ENCODE measurements at regions not wholly inside any gene's neighbourhood (a gene's known extent, or its start where the extent isn't known, plus 50 kb on each side); places are given as distances from the start of the nearest gene placed in this dataset.
"Not testable (repeated sequence)": the region's sequence is repeated elsewhere in the genome, so short reads cannot be mapped to it uniquely, and the experiment has no call there.

DNA sequence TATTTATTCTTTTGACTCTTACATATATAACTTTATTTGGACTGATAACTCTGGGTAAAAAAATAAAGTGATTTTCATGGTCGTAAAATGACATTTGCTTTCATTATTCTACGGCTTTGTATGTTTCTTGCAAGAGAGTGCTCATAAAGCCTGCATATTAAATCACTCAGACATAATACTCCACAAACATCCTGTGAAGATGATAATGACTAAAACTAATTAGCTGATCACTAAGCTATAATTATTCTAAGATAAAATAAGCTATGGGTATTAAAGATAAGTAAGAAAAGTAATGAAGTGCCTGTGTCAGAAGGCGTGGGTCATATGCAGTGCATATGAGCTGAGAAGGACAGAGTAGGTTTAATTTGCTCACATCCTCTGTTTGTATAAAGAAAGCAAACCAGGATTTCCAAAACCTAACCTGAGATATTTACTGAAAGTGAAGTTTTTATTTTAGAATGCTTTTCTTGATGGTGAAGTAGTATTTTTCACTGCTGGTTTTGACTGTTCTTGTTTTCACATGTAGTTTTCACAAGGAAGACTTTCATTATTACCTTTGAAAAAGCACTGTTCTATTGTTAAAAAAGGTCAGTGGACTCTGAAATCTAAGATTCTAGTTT, 278.8 kb downstream of the AMY1C start:
- no peak for DNase-seq (ENCODE audit: low read depth)

DNA sequence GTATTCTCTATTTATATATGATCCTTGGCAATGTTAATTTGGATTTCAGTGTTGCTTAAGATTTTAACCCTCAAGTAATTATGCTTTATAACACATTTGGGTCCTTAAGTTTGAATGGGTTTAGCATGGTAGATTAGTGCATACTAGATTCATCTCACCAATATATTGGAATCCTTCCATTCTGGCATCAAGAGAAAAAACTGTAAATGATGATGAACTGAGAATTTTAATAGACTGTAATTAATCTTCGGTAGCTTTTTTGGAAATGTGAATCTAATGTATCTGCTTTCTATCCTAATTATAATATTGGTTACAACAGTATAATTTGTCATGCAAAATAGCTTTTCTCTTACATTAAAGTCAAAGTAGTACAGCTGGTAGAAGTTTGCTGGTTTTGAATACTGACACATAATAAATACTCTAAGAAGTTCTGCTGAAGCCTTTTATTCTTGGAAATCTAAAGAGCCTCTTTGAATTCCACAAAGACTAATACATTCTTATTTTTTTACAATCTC, 279.8 kb downstream of the AMY1C start:
- DNase-seq (ENCODE audit: low read depth) = no peak

DNA sequence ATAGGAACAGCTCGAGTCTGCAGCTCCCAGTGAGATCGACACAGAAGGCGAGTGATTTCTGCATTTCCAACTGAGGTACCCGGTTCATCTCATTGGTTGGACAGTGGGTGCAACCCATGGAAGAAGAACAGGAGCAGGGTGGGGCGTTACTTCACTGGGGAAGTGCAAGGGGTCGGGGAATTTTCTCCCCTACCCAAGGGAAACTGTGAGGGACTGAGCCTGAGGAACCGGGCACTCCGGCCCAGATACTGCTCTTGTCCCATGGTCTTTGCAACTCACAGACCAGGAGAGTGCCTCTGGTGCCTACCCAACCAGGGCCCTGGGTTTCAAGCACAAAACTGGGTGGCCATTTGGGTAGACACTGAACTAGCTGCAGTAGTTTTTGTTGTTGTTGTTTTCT, 307.1 kb downstream of the AMY1C start:
- DNase-seq (ENCODE audit: low read depth) = no peak

DNA sequence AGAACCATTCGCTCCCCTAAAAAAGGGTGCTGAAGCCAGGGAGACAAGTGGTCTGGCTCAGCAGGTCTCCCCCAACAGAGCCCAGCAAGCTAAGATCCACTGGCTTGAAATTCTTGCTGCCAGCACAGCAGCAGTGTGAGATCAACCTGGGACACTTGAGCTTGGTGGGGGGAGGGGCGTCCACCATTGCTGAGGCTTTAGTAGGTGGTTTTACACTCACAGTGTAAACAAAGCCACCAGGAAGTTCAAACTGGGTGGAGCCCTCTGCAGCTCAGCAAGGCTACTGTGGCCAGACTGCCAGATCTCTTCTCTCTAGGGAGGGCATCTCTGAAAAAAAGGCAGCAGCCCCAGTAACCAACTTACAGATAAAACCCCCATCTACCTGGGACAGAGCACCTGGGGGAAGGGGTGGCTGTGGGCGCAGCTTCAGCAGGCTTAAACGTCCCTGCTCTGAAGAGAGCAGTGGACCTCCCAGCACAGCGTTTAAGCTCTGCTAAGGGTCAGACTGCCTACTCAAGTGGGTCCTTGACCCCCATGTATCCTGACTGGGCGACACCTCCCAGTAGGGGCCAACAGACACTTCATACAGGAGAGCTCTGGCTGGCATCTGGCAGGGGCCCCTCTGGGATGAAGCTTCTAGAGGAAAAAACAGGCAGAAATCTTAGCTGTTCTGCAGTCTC, 307.7 kb downstream of the AMY1C start:
- not testable (repeated sequence) for DNase-seq (ENCODE audit: low read depth)

DNA sequence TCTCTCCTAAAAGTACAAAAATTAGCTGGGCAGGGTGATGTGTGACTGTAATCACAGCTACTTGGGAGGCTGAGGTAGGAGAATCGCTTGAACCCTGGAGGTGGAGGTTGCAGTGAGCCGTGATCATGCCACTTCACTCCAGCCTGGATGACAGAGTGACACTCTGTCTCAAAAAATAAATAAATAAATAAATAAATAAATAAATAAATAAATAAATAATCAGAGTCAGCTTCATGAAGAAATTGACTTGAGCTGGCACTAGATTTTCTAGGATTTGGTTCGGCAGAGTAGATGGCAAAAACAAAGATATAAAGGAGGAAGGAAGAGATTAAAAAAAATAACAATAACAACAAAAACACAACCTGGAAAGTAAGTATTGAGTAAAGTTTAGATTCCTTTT, 311.9 kb downstream of the AMY1C start:
- not testable (repeated sequence) for DNase-seq (ENCODE audit: low read depth)

DNA sequence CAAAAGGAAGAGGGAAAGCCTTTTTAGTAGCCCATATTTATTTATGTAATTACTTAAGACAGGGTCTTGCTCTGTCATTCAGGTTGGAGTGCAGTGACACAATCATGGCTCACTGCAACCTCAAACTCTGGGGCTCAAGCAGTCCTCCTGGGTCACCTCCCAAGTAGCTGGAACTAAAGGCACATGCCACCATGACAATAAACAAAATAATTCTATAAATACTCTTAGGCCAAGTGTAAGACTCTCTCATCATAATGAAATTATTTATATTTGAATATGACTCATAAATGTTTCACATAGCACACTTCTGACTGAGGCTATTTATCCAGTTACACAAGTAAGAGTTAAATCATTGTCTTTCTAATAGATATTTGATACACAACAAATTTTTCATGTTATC, 314.7 kb downstream of the AMY1C start:
- DNase-seq (ENCODE audit: low read depth) = no peak

DNA sequence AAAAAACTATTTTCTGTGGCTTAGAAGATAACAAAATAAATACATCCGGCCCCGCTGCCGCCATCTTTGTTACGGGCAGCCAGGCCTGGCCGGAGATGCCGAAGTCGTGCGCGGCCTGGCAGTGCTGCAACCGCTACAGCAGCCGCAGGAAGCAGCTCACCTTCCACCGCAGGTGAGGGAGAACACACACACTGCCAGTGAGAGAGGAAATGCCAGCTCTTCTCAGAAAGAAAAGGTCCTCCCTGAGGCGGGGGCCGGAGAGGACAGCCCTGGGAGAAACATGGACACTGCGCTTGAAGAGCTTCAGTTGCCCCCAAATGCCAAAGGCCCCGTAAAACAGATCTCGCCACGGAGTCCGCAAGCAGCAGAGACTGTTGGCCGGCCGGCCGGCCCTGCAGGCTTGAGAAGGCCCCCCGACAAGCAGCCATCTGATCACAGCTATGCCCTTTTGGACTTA, 323.2 kb downstream of the AMY1C start:
- DNase-seq (ENCODE audit: low read depth) = no peak

DNA sequence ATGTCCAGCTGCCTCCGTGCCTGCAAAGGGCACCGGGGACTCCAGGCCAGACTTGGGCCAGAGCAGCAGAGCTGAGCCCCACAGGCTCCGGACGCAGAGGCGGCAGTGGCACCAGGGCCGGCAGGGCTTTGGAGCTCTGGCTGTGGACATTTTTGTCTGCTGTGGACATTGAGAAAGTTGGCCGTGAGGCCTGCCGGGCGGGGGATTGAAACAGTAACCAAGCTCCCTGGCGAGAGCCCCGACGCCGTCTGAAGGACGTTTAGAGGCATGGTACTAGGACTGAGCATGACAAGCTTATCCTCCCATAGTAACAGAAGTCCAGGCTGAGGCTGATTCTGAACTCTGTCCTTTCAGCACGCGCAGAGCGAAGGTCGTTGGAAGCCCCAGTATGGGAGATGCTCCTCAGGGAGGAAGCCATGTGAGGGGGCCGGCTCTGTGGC, 323.8 kb downstream of the AMY1C start:
- no peak for DNase-seq (ENCODE audit: low read depth)

DNA sequence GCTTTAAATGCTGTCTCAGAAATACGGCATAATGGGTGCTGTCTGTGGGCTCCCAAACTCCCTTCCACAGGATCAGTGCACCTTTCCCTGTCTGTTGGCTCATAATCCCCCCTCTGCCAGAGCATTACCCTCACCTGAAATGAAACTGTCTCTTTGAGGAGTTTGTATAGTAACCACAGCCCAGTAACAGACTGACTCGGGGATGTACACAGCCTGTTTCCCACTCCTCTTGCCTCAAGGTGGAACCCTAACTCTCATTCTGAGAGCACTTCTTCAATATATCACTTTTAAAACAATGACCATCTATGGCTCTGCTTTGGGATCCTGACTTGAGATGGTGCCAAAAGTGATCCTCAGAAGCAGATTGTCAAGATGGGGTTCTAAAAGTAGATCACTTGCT, 332.5 kb downstream of the AMY1C start:
- no peak for DNase-seq (ENCODE audit: low read depth)

DNA sequence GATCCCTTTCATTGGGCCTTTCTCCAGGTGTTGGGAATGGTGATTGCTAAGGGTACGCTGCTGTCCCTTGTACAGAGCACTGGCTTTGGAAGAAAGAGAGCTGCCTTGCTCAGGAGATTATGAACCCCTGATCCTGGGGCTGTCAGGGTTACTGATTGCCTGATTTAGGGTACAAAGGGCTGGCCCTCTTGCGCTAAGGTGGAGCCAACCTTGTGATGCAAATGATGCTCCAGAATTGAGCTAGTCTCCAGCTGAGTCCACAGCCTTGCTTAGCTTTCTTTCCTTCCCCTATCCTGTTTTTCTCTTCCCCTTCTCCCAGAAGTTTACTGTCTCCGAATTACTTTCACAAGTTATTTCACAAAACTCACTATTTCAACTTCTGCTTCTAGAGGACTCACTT, 334.7 kb downstream of the AMY1C start:
- no peak for DNase-seq (ENCODE audit: low read depth)

DNA sequence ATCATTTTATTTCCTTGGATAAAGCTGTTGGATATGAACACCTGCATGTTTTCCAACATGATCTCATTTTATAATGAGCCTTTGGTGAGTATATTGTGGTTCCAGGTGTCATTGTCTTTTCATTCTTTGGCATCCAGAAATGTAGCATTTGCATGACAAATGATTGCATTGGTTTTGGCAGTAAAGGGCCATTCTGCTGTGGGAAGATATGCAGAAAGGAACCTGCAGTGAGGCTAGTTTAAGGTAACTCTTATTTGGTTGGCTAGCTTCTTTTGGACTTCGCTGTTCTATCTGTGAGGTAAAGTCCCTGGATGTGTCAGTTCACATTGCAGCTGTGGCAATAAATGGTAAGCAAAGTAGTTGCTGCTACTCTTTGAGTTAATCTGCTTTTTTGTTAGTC, 343.0 kb downstream of the AMY1C start:
- DNase-seq (ENCODE audit: low read depth) = no peak

DNA sequence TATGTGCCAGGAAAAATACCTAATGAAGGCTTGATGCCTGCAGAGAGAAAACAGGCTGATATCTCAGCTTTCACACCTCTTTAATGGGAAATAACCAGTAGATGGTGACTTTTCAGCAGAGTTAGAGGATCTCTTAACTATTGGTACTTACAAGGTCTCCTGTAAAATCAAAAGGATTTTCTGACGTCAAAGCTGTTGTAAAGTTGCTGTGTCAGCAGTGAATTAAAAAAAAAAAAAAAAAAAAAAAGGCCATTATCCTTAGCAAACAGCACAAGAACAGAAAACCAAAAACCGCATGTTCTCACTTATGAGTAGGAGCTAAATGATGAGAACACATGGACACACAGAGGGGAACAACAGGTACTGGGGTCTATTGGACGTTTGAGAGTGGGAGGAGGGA, 349.1 kb downstream of the AMY1C start:
- DNase-seq (ENCODE audit: low read depth) = no peak

DNA sequence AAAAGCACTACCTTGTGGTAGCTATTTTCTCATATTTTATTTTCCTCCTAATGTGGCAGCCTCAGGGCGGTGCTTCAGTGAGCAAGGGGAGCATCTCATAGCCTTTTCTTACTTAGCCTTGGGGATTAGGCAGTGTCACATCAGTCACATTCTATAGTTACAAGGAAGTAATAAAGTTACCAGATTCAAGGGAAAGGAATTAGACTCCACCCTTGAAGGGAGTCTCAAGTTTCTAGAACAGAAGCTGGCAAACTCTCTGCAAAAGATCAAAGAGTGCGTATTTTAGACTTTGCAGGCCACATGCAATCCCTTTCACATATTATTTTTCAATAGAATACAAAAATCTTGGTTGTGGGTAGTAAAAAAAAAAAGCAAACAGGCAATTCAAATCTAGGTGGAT, 350.4 kb downstream of the AMY1C start:
- DNase-seq (ENCODE audit: low read depth) = no peak

DNA sequence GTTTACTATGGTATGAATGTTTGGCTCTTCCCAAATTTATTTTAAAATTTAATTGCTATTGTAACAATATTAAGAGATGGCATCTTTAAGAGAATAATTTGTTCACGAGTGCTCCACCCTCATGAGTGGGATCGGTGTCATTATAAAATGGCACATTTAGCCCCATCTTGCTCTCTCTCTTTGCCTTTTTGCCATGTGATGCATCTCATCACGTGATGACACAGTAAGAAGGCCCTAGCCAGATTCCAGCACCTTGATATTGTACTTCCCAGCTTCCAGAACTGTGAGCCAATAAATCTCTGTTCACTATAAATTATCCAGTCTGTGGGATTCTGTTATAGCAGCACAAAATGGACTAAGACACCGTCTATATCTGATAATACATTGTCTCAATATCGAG, 355.8 kb downstream of the AMY1C start:
- no peak for DNase-seq (ENCODE audit: low read depth)

DNA sequence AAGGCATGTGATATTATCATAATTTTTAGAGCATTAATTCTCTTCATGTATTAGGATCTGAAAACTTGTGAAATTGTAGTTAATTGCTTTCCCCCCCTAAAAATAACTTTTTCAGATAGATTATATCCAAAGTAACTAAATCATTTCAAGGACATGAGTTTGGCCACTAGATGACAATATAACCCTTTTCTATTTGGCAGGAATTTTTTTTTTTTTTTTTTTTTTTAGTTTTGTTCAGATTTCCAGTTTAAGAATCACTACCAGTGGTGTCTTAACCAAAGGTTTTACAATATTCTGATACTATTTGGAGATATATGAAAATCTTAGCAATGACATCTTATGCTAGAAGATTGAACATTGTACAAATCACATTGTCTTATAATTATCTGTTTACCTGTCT, 370.8 kb downstream of the AMY1C start:
- DNase-seq (ENCODE audit: low read depth) = no peak

DNA sequence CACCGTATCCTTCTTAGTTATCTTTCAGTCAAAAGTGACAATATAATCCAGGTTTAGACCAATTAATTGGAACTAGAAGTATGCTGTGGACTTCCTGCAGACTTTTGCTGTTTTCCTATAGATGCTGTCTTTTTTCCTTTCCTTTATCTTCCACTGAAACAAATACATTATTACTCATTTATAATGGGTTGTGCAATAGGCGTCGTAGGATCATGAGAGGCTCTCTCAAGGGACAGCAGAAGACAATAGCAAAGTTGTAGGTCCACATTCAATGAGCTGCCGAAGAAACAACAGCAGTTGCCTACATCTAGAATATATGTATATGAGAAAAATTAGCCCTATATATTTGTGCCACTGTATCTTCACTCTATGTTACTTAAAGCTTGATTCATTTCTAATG, 371.6 kb downstream of the AMY1C start:
- DNase-seq (ENCODE audit: low read depth) = no peak

DNA sequence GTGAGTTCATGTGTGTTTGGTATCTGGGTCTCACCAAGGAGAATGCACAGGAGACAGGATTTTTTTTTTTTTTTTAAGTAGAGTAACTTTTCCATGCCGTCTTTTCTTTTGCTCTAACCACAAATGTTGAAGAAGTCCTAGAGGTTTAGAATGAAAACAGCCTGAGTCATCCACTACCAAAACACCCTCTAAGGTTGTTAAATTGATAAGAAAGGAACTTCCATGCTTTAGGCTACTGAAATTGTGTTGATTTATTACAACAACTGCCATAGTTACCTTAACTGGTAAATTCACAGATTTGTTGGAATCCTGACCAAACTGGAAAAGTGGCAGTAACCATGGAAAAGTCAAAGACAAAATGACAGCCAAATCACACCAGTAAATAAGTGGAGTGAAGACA, 375.6 kb downstream of the AMY1C start:
- no peak for DNase-seq (ENCODE audit: low read depth)

DNA sequence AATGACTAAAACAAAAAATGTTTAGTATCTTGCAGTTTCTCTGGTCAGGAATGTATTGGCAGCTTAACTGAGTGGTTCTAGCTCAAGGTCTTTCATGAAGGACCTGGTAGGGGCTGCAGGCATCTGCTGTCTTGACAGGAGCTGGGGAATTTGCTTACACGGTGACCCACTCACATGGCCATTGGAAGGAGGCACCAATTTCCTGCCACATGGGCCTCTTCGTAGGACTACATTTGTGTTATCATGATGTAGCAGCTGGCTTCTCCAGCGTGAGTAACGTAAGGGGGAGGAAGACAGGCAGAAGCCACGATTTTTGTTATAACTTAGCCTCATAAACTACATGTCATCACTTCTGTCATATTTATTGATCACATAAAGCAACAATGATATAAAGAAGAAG, 376.3 kb downstream of the AMY1C start:
- DNase-seq (ENCODE audit: low read depth) = no peak

DNA sequence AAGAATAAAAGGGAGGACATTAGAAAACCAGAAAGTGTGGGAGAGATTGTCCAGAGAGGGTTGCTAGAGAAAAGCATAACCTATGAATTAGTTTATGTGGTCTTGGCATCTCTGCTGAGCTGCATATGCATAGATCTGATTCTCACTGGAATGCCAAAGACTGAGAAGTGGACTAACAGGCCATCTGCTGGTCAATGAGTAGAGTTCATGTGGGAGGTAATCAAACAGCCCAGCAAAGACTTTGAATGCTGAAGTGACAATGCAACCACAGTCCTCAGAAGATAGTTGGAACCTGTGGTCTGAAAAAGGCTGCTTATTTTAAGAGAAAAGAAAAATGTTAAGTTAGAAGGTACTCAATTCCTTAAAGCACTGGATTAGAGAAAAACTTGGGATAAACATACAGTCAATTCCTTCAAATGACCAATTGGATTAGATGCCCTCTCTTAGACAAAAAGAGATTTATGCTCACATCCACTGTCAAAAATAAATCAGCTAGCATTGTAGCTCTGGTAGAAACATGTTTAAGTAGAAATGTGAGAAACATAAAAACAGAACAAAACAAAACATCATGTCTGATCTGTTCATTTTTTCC, 382.8 kb downstream of the AMY1C start:
- no peak for DNase-seq (ENCODE audit: low read depth)

DNA sequence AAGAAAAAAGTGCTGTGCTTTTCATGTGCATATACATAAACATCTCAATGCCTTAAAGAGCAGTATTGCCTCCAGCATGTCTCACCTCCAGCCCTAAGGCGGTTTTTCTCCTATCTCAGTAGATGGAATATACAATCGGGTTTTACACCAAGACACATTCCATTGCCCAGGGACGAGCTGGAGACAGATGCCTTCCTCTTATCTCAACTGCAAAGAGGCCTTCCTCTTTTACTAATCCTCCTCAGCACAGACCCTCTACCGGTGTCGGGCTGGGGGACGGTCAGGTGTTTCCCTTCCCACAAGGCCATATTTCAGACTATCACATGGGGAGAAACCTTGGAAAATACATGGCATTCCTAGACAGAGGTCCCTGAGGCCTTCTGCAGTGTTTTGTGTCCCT, 385.3 kb downstream of the AMY1C start:
- DNase-seq (ENCODE audit: low read depth) = not testable (repeated sequence)

DNA sequence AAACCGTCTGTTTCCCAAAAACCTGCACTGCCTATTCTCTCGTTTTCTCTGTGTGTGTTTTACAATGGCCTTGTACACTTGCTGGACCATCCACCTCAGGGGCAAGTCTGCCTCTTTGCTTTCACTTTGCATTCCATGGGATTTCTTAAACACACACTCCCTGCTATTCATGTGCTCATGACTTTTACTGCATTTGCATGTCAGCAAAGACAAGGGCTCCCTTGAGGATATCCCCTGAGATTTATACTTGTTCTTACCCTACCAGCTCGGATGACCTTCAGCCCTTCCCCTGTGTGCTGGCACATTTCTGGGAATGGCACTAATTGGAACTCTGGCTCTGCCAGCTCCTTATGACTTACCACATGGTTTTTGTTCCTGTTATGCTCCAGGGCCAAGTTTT, 386.9 kb downstream of the AMY1C start:
- DNase-seq (ENCODE audit: low read depth) = no peak

DNA sequence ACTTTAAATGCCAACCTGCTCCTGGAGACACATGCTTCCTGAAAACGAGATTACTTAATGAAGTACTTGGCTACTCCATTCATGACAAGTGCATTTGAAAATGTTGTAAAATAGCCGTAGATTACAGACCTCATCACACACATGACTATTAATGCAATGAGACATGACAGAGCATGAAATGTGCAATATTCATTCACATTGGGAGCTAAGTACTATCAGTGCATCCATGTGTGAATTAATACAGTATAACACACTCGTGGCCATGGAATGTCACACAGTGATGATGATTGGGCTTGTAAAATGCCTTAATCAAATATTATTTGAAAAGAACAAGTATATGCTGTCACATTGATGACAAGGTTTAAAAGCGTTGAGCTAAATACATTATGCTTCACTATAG, 407.0 kb downstream of the AMY1C start:
- DNase-seq (ENCODE audit: low read depth) = no peak

DNA sequence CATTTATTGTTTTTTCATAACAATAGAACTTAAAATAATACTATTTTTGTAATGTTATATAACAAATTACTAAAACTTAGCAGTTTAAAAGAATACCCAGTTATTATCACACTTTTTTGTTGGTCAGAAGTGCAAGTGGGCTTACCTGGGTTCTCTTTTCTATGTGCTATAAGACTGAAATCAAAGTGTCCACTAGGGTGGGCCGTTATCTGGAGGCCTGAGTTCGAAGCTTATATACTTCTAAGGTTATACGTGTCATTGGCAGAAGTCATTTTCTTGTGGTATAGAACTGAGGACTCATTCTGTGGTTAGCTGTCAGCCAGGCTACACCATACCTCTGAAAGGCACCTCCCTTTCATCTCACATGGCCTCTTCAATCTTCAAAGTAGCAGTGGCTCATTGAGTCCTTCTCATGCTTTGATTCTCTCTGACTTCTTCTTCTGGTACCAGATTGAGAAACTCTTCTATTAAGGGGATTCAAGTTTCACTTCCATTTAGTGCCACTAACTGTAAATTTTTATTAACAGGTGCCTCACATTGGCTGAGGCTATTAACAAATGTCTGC, 414.3 kb downstream of the AMY1C start:
- no peak for DNase-seq (ENCODE audit: low read depth)
